Fibroblast of skin of abdomen (primary cell): ENCODE measurements at regions not wholly inside any gene's neighbourhood (a gene's known extent, or its start where the extent isn't known, plus 50 kb on each side); places are given as distances from the start of the nearest gene placed in this dataset.
"Not testable (repeated sequence)": the region's sequence is repeated elsewhere in the genome, so short reads cannot be mapped to it uniquely, and the experiment has no call there.

Experiments used
- DNase-seq: peaks from one replicate; pipeline ENCODE4 v3.0.0-alpha.2; 2013

GRCh38 chr9:117775591-117775990 lies 71.4 kb downstream of the TLR4 start:
- DNase-seq, result no peak

- no peak for DNase-seq
Measured at GRCh38 chr9:117777823-117778222, 73.6 kb downstream of the TLR4 start.

- DNase-seq, result no peak
Measured at GRCh38 chr9:117779760-117780159, 75.6 kb downstream of the TLR4 start.

GRCh38 chr9:117782931-117783788 lies 79.0 kb downstream of the TLR4 start:
- peak; percentile 61 for DNase-seq

- DNase-seq, result no peak
Measured at GRCh38 chr9:117783828-117784227, 79.6 kb downstream of the TLR4 start.

GRCh38 chr9:117784996-117785395 lies 80.8 kb downstream of the TLR4 start:
- no peak for DNase-seq

- DNase-seq, result no peak
Measured at GRCh38 chr9:117787746-117788145, 83.5 kb downstream of the TLR4 start.

- DNase-seq, result no peak
Measured at GRCh38 chr9:117795271-117795670, 91.1 kb downstream of the TLR4 start.

- peak; percentile 29 for DNase-seq
Measured at GRCh38 chr9:117796681-117797080, 92.5 kb downstream of the TLR4 start.

- no peak for DNase-seq
Measured at GRCh38 chr9:117800389-117800788, 96.2 kb downstream of the TLR4 start.

- no peak for DNase-seq
Measured at GRCh38 chr9:117809751-117810150, 105.5 kb downstream of the TLR4 start.

- DNase-seq, result no peak
Measured at GRCh38 chr9:117815315-117815714, 111.1 kb downstream of the TLR4 start.

GRCh38 chr9:117815948-117816347 lies 111.7 kb downstream of the TLR4 start:
- no peak for DNase-seq

GRCh38 chr9:117821954-117822353 lies 117.8 kb downstream of the TLR4 start:
- no peak for DNase-seq

- no peak for DNase-seq
Measured at GRCh38 chr9:117823576-117823975, 119.4 kb downstream of the TLR4 start.

- no peak for DNase-seq
Measured at GRCh38 chr9:117825609-117826347, 121.6 kb downstream of the TLR4 start.

- DNase-seq, result no peak
Measured at GRCh38 chr9:117826837-117827236, 122.6 kb downstream of the TLR4 start.

- no peak for DNase-seq
Measured at GRCh38 chr9:117827456-117827855, 123.3 kb downstream of the TLR4 start.

- DNase-seq, result no peak
Measured at GRCh38 chr9:117828466-117828865, 124.3 kb downstream of the TLR4 start.

GRCh38 chr9:117835798-117836197 lies 131.6 kb downstream of the TLR4 start:
- DNase-seq, result no peak

- no peak for DNase-seq
Measured at GRCh38 chr9:117839862-117840261, 135.7 kb downstream of the TLR4 start.

- not testable (repeated sequence) for DNase-seq
Measured at GRCh38 chr9:117851836-117852461, 147.7 kb downstream of the TLR4 start.

- no peak for DNase-seq
Measured at GRCh38 chr9:117858561-117858960, 154.4 kb downstream of the TLR4 start.
